GM21515 (cell line): ENCODE measurements at regions not wholly inside any gene's neighbourhood (a gene's known extent, or its start where the extent isn't known, plus 50 kb on each side); places are given as distances from the start of the nearest gene placed in this dataset.

Source experiments
- ATAC-seq: cut with Tn5 transposase; IDR thresholded peaks from one replicate; pipeline ENCODE4 v1.9.1; 2021; ENCODE audit not compliant: unreplicated experiment

DNA sequence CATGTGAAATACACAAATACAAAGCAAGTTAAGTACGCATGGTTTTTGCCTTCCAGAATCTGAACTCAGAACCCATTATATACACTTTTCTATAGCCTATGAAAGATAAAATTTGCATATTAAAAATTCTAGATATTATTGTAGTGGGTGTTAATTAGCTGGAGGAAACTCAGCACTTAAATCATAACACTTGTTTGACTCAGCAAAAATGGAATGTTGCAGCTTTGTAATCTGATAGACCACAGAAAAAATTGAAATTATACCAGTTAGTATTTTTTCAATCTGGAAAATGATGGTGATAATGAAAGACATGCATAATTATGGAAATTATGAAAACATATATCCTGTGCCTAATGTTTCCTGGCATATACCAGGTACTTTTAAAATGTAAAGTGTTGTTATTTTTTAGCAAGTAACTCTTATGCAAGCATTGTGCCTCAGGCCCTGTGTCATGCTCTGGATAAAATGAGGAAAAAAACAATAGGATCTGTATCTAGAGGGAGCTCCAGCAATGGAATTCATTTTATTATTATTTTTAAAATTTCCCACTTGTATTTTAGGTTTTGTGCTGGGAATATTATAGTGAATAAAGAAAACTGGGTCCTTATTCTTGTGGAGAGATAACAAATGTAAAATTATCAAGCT lies 490.4 kb upstream of the SEMA3A start:
- ATAC-seq: no peak

DNA sequence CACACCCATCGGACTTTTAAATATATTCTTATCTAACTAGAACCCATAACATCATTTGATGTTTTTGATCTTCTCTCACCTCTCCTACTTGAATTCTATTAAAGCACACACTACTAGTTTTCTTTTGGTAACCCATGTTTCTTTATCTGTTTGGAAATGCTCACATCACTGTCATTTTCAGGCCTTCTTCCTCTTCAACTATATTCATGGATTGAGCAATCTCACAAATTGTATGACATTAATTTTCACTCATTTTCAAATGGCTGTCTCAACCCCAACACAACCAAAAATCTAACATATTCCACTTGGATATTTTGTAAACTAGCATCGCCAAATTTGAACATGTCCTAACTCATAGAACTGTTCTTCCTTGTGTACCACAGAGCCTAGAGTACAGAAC lies 488.0 kb upstream of the SEMA3A start:
- ATAC-seq: no peak

DNA sequence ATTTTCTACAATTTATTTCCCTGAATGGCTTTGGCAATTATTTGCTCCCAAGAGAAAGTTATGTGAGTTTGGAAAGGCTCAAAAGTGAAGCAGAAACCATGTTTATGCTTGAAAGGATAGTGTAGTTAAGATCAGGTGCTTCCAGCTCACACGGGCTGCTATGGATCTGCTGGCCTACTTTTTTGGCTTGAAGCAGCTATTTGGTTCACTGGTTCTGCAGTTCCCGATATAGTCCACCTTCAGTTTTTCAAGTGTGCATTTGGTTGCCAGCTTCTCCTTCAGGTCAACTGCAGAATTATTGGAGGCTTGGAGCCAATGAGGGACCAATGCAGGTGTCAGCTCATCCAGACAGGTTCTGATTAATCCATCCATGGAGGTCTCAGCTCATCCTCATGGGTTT lies 484.3 kb upstream of the SEMA3A start:
- ATAC-seq: no peak

DNA sequence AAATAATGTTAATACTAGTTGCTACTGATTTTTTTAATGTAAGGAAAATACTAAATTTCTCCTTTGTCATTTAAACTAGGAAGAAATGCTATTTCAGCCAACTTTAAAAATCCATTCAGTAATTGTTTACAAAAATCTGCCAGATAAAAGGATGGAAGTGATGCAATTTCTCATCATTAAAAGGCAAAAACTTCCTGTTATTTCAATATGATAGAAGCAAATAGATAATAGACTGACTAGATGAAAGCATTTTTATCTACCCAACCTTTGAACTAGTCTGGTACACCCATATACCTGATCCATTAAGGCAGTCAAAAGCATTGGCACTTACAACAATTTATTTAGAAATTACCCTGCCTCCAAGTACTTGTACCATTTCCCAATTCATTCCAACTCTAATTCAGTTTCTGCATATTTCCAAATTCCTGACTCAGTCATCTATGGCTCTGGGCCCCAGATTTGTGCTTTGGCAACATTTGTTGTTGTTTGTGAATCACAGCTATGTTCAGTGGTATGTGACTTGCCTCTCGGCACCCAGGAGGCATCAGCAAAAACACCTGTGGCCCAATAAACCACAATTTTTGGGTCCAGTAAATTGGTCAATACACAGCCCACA lies 482.6 kb upstream of the SEMA3A start:
- no peak for ATAC-seq

DNA sequence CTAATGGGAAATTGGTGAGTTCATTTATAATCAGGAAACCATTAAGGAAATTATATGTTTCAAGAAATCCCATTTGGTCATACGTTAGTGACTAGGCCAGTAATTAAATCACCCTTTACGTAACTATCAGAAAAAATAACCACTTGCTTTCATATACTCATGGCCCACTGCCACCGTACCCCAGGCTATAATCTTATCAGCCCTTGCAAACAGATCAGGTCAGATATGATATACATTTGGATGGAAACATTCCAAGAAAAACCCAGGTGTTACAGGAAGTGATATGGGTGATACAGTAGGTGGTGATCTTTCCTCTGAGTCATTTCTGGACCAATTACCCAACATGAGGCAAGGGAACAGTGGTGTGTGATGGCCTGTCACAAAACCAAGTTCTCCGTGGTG lies 481.0 kb upstream of the SEMA3A start:
- no peak for ATAC-seq

DNA sequence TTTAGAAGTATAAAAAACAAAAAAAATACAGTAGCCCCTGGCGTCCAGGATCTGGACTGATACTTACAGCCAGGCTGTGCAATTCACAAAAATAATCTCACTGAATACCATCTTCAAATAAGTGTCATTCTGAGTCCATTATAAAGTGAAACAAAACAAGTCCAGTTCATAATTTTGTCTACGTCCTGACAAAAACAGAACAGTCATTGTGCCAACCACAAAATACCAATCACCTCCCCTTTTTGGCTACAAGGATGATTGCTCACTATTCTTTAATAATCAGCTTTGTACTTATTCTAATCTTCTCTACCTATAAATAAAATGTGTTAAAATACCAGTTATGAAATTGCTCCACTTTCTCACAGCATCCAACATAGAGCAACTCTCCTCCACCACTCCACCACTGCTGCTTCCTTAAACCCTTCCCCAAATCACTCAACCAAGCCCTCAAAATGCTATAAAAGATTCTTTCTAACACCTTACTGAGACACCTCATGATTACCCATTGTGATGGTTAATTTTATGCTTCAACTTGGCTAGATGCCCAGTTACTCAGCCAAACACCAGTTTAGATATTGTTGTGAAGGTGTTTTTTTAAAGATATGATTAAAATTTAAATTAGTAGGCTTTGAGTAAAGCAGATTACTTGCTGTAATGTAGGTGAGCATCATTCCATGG lies 479.8 kb upstream of the SEMA3A start:
- no peak for ATAC-seq

DNA sequence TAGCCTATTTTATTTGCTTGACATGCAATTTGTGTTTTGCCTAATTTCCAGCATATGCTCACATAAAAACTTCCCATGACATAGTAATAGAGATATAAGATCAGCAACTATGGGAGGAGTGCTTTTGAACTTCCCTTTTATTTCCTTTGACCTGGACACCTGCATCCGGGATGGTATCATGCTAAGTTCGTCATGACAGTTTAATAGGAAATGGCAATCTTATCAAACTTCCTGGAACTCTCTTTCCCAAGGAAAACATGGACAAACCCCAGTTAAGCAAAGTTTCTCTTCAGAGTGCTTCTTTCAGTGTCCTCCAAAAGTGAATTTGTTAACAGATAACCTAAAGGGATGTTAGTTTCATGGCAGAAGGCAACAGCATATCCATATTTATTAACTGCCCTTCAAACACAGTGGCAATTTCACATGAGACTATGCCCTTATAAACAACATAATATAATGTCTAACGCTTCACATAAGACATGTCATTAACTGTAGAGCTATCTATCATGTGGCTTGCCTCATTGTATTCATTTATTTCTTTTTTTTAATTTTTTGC lies 474.7 kb upstream of the SEMA3A start:
- no peak for ATAC-seq

DNA sequence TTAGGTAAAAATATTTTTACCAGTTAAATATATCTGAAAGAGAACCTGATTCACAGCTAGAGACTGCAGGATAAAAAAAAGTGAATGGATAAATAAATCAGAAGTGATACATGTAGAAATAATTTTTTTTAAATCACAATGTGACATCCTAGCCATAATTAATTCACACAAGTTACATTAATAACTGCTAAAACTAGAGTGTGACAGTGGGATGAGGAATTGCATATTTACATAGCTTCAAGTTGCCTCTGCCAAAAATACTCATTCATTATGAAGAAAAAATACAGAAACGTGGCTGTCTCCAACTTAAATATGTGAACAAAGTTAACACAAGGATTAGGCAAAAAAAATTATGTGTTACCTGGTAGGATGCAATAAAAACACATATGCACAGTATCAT lies 473.5 kb upstream of the SEMA3A start:
- ATAC-seq: no peak

DNA sequence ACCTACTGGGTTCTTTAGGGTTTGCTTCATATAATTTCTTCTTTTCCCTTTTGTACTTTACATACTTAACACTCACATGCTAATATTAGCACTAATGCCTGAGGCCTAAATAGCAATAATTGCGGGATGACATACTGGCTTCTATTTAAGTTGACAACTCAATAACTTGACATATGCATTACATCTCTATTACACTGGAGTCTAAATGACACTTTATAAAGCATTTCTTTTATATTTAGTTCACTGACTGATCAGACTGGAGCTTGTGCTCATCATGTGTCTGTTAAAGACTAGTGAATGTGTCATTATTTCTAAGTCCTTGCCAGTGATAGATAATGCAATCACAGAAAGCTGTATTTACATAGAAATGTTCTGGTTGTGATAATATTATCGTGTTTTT lies 472.1 kb upstream of the SEMA3A start:
- ATAC-seq: no peak

DNA sequence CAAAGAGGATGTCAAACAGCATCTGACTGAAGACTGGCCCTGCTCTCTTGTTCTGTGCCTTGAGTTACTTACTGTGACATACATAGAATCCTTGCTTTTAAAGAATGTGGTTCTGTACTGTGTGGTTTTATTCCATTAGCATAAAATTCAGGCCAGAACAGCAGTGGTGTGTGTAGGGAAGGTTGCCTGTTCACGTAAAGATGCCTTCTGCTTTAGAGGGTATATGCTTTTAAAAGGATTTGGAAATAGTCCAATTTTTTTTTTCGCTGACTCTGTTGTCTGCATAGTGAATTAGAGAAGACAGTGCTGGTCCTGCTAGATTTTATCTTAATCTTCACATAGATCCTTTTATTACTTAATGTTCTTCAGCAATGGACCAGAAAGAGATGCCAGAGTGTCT lies 470.8 kb upstream of the SEMA3A start:
- no peak for ATAC-seq

DNA sequence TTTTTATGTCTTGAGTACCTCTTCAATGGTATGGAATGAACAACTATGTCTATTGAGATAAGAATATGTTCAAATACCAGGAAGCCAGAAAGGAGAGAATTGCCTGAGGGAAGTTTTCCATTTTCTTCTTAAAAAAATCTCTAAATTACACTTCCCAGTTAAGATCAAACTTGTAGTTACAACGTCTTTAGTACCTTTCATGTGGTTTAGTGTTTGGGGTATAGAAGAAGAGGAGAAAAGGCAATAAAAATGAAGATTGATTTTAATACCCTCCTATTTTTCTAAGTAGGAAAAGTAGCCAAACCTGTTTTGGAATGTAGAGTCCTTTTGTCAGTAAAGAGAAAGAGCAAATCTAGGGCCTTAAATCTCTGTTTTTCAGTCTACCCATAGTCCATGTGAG lies 470.0 kb upstream of the SEMA3A start:
- ATAC-seq: no peak

DNA sequence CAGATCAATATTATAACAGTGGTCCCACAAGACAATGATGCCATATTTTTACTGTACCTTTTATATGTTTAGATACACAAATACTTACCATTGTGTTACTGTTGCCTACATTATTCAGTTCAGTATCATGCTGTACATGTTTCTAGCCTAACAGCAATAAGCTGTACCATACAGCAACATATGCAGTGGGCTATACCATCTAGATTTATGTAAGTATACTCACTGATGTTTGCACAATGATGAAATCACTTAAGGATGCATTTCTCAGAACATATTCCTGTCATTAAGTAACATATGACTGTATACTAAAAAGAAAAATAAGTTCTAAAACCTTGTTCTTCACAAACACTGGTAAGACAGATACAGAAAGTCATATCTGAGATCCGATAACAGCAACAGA lies 468.6 kb upstream of the SEMA3A start:
- ATAC-seq: no peak

DNA sequence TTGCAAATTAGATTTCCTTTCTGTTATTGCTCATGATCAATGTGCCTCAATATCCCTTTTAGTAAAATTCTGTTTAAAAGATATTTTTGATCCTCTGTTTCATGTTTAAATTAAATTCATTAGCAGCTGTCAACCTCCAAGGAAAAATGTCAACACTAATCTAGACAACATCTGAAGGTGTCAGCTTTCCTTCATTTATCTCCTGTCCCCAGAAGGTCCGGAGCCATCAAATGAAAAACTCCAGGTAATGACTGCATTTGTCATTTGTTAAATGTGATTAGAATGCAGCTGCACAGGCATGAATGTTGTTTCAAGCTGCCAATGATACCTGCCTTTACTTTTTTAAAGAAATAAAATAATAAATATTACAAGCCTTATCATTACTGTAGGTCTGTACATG lies 463.7 kb upstream of the SEMA3A start:
- no peak for ATAC-seq

DNA sequence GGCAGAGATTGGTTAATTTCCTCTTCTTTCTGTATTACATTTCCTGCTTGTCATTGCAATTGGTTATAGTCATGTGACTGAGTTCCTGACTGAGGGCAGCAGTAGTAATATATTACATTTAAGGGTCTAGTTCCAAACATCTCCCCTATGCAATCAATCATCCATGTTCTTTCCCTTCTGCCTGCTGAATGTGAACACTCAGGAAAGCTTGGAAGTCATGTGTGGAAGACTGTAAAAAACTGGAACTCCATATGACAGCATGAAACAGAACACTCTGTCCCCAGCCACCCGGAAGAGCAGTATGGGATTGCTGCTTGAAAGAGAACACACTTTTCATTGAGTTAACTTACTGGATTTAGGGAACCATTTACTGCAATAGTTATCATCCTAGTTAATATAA lies 459.7 kb upstream of the SEMA3A start:
- ATAC-seq: no peak

DNA sequence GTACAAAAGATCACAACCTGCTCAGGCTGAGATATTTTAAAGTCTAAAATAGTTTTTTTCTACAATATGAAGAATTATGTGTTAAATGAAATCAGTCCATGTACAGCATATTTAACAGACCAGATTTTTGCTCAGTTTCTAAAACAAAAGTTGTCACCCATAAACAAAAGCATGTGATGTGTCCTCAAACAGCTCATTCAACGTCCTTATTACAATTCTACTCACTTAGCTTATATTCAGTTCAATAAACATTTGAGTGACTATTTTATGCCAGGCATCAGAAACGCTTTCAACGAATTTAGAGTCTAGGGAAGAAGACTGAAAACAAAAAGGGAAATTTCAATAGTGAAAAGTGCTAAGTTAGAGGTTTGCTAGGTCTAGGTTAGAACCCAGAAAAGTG lies 457.3 kb upstream of the SEMA3A start:
- ATAC-seq: no peak

DNA sequence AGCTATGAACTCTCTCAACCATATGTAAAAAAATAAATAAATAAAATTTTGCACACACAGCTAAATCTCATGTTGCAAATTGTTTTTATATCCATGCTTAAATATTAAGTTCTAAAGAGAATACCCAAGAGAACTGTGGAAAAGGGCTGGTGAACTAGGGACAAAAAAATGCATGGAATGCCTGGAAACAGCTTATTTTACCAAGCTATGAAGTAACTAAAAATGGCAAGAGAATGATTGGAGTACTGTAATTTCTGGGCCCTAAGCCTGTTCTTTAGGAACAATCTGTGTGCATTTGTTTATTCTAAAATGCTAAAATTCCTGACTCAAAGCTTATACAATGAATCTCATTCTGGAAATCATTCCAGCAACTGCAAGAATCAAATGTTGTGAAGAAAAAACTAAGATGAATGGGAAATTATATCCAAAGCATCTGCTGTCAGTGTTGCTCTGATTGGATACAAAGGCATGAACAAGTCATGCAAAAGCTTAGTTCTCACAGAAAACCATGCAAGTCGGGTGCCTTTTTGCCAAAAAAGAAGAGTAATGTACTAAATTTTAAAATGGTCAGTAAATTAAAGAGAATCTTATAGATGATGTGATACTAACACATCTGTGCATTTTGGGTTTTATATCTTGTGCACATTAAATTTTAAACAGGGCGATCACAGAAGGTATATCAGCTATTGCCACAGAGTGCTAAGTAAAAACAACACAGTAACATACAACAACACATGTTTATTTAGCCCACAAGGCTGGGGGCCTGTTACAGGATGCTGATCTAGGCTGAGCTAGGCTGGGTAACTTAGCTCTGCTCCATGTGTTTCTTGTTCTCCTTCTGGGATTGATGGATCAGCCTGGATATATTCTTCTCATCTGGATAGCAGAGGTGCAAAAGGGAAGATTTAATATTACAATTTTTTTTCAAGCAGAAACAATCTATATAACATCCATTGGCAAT lies 453.5 kb upstream of the SEMA3A start:
- no peak for ATAC-seq

DNA sequence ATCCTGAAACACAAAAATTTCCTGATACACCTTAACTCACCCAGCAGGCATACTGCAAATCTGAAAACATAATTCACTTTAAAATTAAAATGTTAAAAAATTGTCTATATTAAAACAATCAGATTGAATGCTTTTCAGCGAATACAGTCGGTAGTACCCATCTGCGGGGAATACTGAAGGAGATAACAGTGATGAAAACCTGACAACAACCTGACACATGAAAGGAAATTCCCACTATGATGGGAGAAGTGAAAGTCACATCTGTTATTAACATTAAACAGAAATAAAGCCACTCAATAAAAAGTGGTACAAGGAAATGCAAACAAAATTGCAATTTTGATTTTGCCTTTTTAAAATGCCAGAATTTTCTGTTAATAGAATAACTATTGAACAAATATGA lies 448.0 kb upstream of the SEMA3A start:
- no peak for ATAC-seq

DNA sequence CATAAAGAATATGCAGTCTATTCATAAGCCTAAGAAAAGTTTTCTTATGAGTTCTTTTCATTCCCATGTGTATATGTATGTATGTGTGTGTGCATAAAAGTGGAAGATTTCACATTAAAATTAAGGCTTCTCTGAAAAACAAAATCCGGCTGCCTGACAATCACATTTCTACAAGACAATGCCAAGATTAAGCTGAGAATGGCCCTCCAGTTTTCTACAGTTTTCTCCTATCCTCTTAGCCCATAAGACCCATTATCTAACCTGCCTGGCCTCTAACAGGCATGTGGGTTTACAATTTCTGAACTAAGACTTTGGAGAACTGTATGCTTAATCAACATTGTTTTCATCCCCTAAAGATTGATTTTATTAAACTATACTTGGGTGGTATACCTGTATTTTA lies 446.0 kb upstream of the SEMA3A start:
- no peak for ATAC-seq

DNA sequence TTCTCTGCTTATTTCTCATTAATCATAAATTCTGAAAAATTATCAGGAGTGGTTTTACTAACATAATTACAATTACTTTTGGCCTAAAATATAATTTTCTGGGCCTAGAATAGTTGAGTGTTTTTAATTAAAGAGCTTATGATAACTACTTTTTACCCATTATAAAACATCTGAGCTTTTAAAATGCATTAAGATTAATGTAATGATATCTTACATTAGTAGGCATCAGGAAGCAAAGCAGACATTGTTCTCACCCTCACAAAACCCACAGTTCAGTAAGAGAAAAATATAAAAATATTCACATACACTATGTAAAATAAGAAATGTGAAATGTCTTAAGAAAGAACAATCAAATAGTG lies 443.7 kb upstream of the SEMA3A start:
- no peak for ATAC-seq

DNA sequence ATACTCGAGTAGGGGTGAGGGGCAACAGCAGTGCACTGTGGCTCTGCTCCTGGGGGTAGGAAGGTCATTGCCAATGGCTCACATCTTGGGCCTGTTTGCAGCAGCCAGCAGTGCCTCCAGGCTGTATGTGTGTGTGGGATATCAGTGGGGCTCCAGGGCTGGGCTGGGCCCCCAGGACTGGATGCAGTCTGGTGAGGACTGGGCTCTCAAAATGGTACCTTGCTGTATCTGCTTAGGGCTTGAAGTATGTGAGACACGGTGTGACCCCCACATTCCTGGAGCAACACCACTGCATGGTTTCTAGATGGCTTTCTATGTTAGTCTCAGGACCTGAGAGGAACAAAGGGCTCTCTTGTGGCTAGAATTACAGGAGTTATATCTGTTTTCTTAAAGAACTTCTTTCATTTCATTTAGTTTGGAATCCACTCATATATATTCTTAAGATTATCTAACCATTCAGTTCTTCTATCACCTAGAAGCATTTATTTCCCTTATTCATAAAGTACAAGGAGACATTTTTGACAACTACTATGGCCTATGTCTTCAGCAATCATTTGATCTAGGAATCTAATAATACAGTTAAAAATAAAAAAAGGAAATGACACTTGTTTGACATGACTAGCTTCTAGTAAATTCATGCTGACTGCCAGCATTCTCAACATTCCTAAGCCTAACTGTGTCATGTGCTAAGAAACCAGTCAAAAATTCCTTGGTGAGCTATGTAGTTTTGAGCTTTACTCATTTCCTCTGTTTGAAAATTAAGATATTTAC lies 443.2 kb upstream of the SEMA3A start:
- no peak for ATAC-seq

DNA sequence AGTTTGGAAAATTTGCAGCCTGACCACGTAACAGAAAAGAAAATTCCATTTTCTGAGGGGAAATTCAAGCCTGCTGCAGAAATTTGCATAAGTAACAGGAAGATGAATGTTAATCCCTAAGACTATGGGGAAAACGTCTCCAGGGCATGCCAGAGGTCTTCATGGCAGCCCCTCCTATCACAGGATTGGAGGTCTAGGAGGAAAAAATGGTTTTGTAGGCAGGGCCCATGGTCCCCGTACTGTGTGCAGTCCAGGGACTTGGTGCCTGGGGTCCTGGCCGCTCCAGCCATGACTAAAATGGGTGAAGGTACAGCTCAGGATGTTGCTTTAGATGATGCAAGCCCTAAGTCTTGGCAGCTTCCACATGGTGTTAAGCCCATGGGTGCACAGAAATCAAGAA lies 437.3 kb upstream of the SEMA3A start:
- ATAC-seq: no peak
